Smooth muscle cell (in vitro differentiated cells): ENCODE measurements at regions not wholly inside any gene's neighbourhood (a gene's known extent, or its start where the extent isn't known, plus 50 kb on each side); places are given as distances from the start of the nearest gene placed in this dataset.

Experiments
- DNase-seq: peaks from one replicate; lab custom pipeline; 2025; ENCODE audit not compliant: unreplicated experiment; lab: John Stamatoyannopoulos, UW
- H2AFZ ChIP-seq: fragments of 200-600 bp; sonication (generic); 2 replicates; pipeline ENCODE4 v1.6.0; 2016; ENCODE audit warnings: antibody characterized with exemption, low read depth, mild to moderate bottlenecking
- H3F3A ChIP-seq: fragments of 200-600 bp; sonication (generic); 2 replicates; pipeline ENCODE4 v1.6.0; 2017; ENCODE audit warnings: antibody characterized with exemption, low read depth
- H3K27ac ChIP-seq: fragments of 200-600 bp; sonication (generic); 2 replicates; pipeline ENCODE4 v1.5.1; 2016; ENCODE audit warnings: low read depth, mild to moderate bottlenecking
- H3K27me3 ChIP-seq: fragments of 200-600 bp; sonication (generic); 2 replicates; pipeline ENCODE4 v1.6.1; 2016; ENCODE audit warnings: low read depth, mild to moderate bottlenecking
- H3K36me3 ChIP-seq: fragments of 200-600 bp; sonication (generic); 2 replicates; pipeline ENCODE4 v1.5.1; 2016; ENCODE audit warnings: low read depth
- H3K4me1 ChIP-seq: fragments of 200-600 bp; sonication (generic); 2 replicates; pipeline ENCODE4 v1.5.1; 2016; ENCODE audit warnings: low read depth
- H3K4me2 ChIP-seq: fragments of 200-600 bp; sonication (generic); 2 replicates; pipeline ENCODE4 v1.6.0; 2016; ENCODE audit warnings: mild to moderate bottlenecking
- H3K4me3 ChIP-seq: fragments of 200-600 bp; sonication (generic); 2 replicates; pipeline ENCODE4 v1.5.1; 2016; ENCODE audit warnings: mild to moderate bottlenecking
- H3K79me2 ChIP-seq: fragments of 200-600 bp; sonication (generic); 2 replicates; pipeline ENCODE4 v1.6.0; 2016; ENCODE audit warnings: low read depth, mild to moderate bottlenecking
- H3K9ac ChIP-seq: fragments of 200-600 bp; sonication (generic); 2 replicates; pipeline ENCODE4 v1.6.0; 2016; ENCODE audit warnings: low read depth
- H3K9me3 ChIP-seq: fragments of 200-600 bp; sonication (generic); replicated peaks from 2 replicates; pipeline ENCODE4 v1.5.1; 2016; ENCODE audit warnings: low read depth
- H4K20me1 ChIP-seq: fragments of 200-600 bp; sonication (generic); 2 replicates; pipeline ENCODE4 v1.6.0; 2016; ENCODE audit warnings: low read depth
- CTCF ChIP-seq: fragments of 200-600 bp; sonication (generic); IDR thresholded peaks from 2 replicates; pipeline ENCODE4 v1.5.1; 2017; ENCODE audit warnings: borderline replicate concordance, mild to moderate bottlenecking, antibody characterized with exemption; ENCODE audit not compliant: insufficient read depth, poor library complexity, severe bottlenecking
- WGBS: methylation state at CpG from one replicate; pipeline ENCODE4 v1.1.7; 2016; ENCODE audit warnings: low lambda C conversion rate; 5-methylcytosine and 5-hydroxymethylcytosine counted together

- Histone ChIP-seq H3K27ac (no peak overlapping the region), H3K9me3 (no peaks in the 10 kb centered on the region), H3K36me3 (no peaks in the 10 kb centered on the region), H3K9ac (no peak overlapping the region), H3F3A (no peaks in the 10 kb centered on the region), H3K4me2 (no peak overlapping the region), H3K4me1 (no peaks in the 10 kb centered on the region), H3K79me2 (no peaks in the 10 kb centered on the region), H2AFZ (no peak overlapping the region), H3K27me3 (no peaks in the 10 kb centered on the region), H3K4me3 (no peak overlapping the region), H4K20me1 (no peaks in the 10 kb centered on the region)
- no peak for TF ChIP-seq CTCF
- DNase-seq, result no peak
- 94% methylated on average over 8 of the region's 8 CpGs for WGBS
Measured at GRCh38 chr2:72033636-72034035, 114.0 kb downstream of the CYP26B1 start.

GRCh38 chr2:72032481-72033041 is 115.1 kb downstream of the CYP26B1 start:
- no peak overlapping the region for H3K9ac ChIP-seq

GRCh38 chr2:72031346-72032110 is 116.1 kb downstream of the CYP26B1 start:
- H3K4me1 ChIP-seq, result no peaks in the 10 kb centered on the region
- no peak overlapping the region for H3K9ac ChIP-seq
- H3F3A ChIP-seq, result no peaks in the 10 kb centered on the region
- no peaks in the 10 kb centered on the region for H3K36me3 ChIP-seq
- H3K27ac ChIP-seq, result no peak overlapping the region
- H3K27me3 ChIP-seq, result no peaks in the 10 kb centered on the region
- H3K79me2 ChIP-seq, result no peaks in the 10 kb centered on the region
- H3K9me3 ChIP-seq, result no peaks in the 10 kb centered on the region
- H2AFZ ChIP-seq, result no peak overlapping the region
- no peak overlapping the region for H3K4me3 ChIP-seq
- DNase-seq, result no peak
- WGBS, result 86% methylated on average over 16 of the region's 16 CpGs
- no peaks in the 10 kb centered on the region for H4K20me1 ChIP-seq
- TF ChIP-seq CTCF, result no peak
- H3K4me2 ChIP-seq, result no peak overlapping the region

More at GRCh38 chr2:72032481-72033041, 115.1 kb downstream of the CYP26B1 start:
- Histone ChIP-seq H3K36me3 (no peaks in the 10 kb centered on the region), H3F3A (no peaks in the 10 kb centered on the region), H3K9me3 (no peaks in the 10 kb centered on the region), H3K4me2 (no peak overlapping the region), H3K4me3 (no peak overlapping the region), H4K20me1 (no peaks in the 10 kb centered on the region), H3K27me3 (no peaks in the 10 kb centered on the region), H3K27ac (no peak overlapping the region), H3K4me1 (no peaks in the 10 kb centered on the region), H2AFZ (no peak overlapping the region), H3K79me2 (no peaks in the 10 kb centered on the region)
- TF ChIP-seq CTCF, result no peak
- no peak for DNase-seq
- 93% methylated on average over 13 of the region's 13 CpGs for WGBS
